ENCODE measurements at regions not wholly inside any gene's neighbourhood (a gene's known extent, or its start where the extent isn't known, plus 50 kb on each side); places are given as distances from the start of the nearest gene placed in this dataset.
A peak's percentile ranks its signal among the peaks of the same experiment; 100 is the strongest.

GRCh38 chr11:87431392-87431791 lies 393.7 kb downstream of the TMEM135 start:
- no peak overlapping the region for H3K9ac ChIP-seq (ENCODE audit: low read length)
- no peaks in the 10 kb centered on the region for H3K79me2 ChIP-seq (replicated peaks; ENCODE audit: insufficient read depth, low read length)
- H3K36me3 ChIP-seq (ENCODE audit: insufficient read depth, low read length), result no peaks in the 10 kb centered on the region
- no peak overlapping the region for H2AFZ ChIP-seq (ENCODE audit: low read depth, low read length)
- no peaks in the 10 kb centered on the region for H3K9me3 ChIP-seq (ENCODE audit: low read length)
- no peak overlapping the region for H3K27ac ChIP-seq (ENCODE audit: low read length)
- no peaks in the 10 kb centered on the region for H3F3A ChIP-seq (ENCODE audit: insufficient read depth, low read length, poor library complexity, severe bottlenecking)
- H3K9me2 ChIP-seq (ENCODE audit: insufficient read depth, low read length), result no peaks in the 10 kb centered on the region
- H3K27me3 ChIP-seq (ENCODE audit: insufficient read depth, low read depth, low read length), result no peaks in the 10 kb centered on the region
- no peak overlapping the region for H3K4me3 ChIP-seq (ENCODE audit: low read length)
- TF ChIP-seq POLR2AphosphoS5 (IDR thresholded peaks at IDR 0.05) (no peak), EP300 (conservative IDR thresholded peaks at IDR 0.05; ENCODE audit: poor library complexity, severe bottlenecking) (no peak), RAD21 (conservative IDR thresholded peaks at IDR 0.05) (no peak), EZH2 (IDR thresholded peaks at IDR 0.05; ENCODE audit: borderline replicate concordance, insufficient read depth, low read length, poor library complexity, severe bottlenecking) (no peak), TAF1 (IDR thresholded peaks at IDR 0.05; ENCODE audit: low read depth) (no peak), CTCF (IDR thresholded peaks at IDR 0.05; ENCODE audit: poor library complexity, severe bottlenecking) (no peak), SMC3 (conservative IDR thresholded peaks at IDR 0.05; ENCODE audit: poor library complexity) (no peak), MXI1 (conservative IDR thresholded peaks at IDR 0.05; ENCODE audit: poor library complexity, severe bottlenecking) (no peak), REST (IDR thresholded peaks at IDR 0.05; ENCODE audit: borderline replicate concordance) (no peak)
- no peaks in the 10 kb centered on the region for H4K20me1 ChIP-seq (ENCODE audit: insufficient read depth)
- H3K4me2 ChIP-seq (ENCODE audit: low read length), result no peak overlapping the region

GRCh38 chr11:87430821-87431220 lies 393.1 kb downstream of the TMEM135 start:
- H3K9me3 ChIP-seq (ENCODE audit: low read length), result no peaks in the 10 kb centered on the region
- H3K4me3 ChIP-seq (ENCODE audit: low read length), result no peak overlapping the region
- H2AFZ ChIP-seq (ENCODE audit: low read depth, low read length), result peak overlapping the region; percentile 2
- no peaks in the 10 kb centered on the region for H3K79me2 ChIP-seq (replicated peaks; ENCODE audit: insufficient read depth, low read length)
- H3K27ac ChIP-seq (ENCODE audit: low read length), result peak overlapping the region; percentile 42
- H4K20me1 ChIP-seq (ENCODE audit: insufficient read depth), result no peaks in the 10 kb centered on the region
- H3F3A ChIP-seq (ENCODE audit: insufficient read depth, low read length, poor library complexity, severe bottlenecking), result no peaks in the 10 kb centered on the region
- no peak overlapping the region for H3K4me2 ChIP-seq (ENCODE audit: low read length)
- H3K36me3 ChIP-seq (ENCODE audit: insufficient read depth, low read length), result no peaks in the 10 kb centered on the region
- TF ChIP-seq EZH2 (IDR thresholded peaks at IDR 0.05; ENCODE audit: borderline replicate concordance, insufficient read depth, low read length, poor library complexity, severe bottlenecking), result no peak
- no peak for TF ChIP-seq POLR2AphosphoS5 (IDR thresholded peaks at IDR 0.05)
- no peak for TF ChIP-seq CTCF (IDR thresholded peaks at IDR 0.05; ENCODE audit: poor library complexity, severe bottlenecking)
- no peak for TF ChIP-seq SMC3 (conservative IDR thresholded peaks at IDR 0.05; ENCODE audit: poor library complexity)
- no peak for TF ChIP-seq REST (IDR thresholded peaks at IDR 0.05; ENCODE audit: borderline replicate concordance)
- TF ChIP-seq RAD21 (conservative IDR thresholded peaks at IDR 0.05), result no peak
- H3K9ac ChIP-seq (ENCODE audit: low read length), result no peak overlapping the region
- H3K27me3 ChIP-seq (ENCODE audit: insufficient read depth, low read depth, low read length), result no peaks in the 10 kb centered on the region
- no peaks in the 10 kb centered on the region for H3K9me2 ChIP-seq (ENCODE audit: insufficient read depth, low read length)

Data from neural cell (in vitro differentiated cells).